ENCODE measurements at regions not wholly inside any gene's neighbourhood (a gene's known extent, or its start where the extent isn't known, plus 50 kb on each side); places are given as distances from the start of the nearest gene placed in this dataset.
"Not testable (repeated sequence)": the region's sequence is repeated elsewhere in the genome, so short reads cannot be mapped to it uniquely, and the experiment has no call there.

DNA sequence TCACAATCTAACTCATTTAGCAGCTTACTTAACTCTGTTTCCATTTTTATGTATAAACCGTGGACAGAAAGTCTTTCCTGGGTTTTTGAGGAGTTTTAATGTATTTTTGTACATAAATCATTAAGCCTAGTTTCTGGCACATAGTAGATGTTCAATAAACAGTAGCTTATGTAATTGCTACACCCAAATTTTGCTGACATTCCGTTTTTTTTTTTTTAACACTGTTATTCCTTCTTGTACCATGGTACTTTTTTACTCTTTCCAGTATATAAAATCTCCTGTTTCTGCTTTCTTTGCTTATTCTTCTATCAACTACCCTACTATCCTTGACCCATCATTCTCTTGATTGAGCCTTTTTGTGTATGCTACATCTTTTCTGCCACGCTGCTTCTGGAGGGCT, 1151.3 kb upstream of the CRIM1 start:
- TF ChIP-seq CTCF (IDR thresholded peaks at IDR 0.05), result no peak
- H3K4me1 ChIP-seq, result no peaks in the 10 kb centered on the region

GRCh38 chr2:35199298-35199697, 1156.3 kb upstream of the CRIM1 start:
- Histone ChIP-seq H3K4me3 (no peak overlapping the region), H3K27ac (no peak overlapping the region), H3K9me3 (peaks cover 0 to 20% (median 0%) of the 10 kb centered on the region in 11 donors), H3K4me1 (no peaks in the 10 kb centered on the region), H3K27me3 (no peaks in the 10 kb centered on the region), H3K36me3 (no peaks in the 10 kb centered on the region)
- ATAC-seq (no peak), DNase-seq (no peak)
- intact Hi-C loops (cut with DNase I), result no loop called here
- TF ChIP-seq CTCF (IDR thresholded peaks at IDR 0.05), result no peak
- 72 to 78% methylated on average over 4 of the region's 4 CpGs for WGBS, 2 donors

More for the DNA sequence above, 1151.3 kb upstream of the CRIM1 start:
- no peaks in the 10 kb centered on the region for H3K27me3 ChIP-seq
- peaks cover 0 to 13% (median 0%) of the 10 kb centered on the region in 11 donors for H3K9me3 ChIP-seq
- no peak for ATAC-seq
- no peak for DNase-seq
- no peaks in the 10 kb centered on the region for H3K36me3 ChIP-seq
- 62% methylated on average over 3 of the region's 3 CpGs for WGBS, 2 donors
- H3K4me3 ChIP-seq, result no peak overlapping the region
- intact Hi-C loops (cut with DNase I), result no loop called here
- no peak overlapping the region for H3K27ac ChIP-seq

DNA sequence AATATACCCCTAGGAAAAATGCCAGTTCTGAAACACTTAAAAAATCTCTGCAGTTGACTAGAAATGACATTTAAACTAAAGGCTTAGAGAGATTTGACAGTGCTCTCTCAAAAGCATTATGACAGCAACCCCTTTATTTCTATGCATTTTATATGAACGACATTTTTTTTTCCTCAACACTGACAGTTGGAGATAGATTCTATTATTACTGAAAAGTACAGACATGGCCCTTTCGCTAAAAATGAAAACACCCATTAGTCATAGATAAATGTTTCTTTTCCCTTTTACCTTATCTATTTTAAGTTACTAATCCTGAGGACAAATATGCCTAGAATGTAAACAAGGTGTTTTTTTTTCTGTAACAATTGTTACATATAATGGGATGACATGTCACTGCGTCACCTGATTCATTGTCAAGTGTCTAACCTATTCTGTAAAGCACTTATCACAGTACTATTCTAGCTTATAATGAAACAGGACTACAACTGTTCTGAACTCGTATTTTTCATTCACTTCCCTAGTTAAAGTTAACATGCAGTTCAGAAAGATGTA, 1169.6 kb upstream of the CRIM1 start:
- no peaks in the 10 kb centered on the region for H3K4me1 ChIP-seq
- WGBS, 2 donors, result 63 to 68% methylated on average over 4 of the region's 4 CpGs
- intact Hi-C loops (cut with DNase I), result no loop called here
- DNase-seq, result no peak
- TF ChIP-seq CTCF (IDR thresholded peaks at IDR 0.05), result no peak
- H3K36me3 ChIP-seq, result no peaks in the 10 kb centered on the region
- H3K27me3 ChIP-seq, result no peaks in the 10 kb centered on the region
- no peak overlapping the region for H3K4me3 ChIP-seq
- peaks cover 0 to 3% (median 0%) of the 10 kb centered on the region in 11 donors for H3K9me3 ChIP-seq
- no peak for ATAC-seq
- H3K27ac ChIP-seq, result no peak overlapping the region

DNA sequence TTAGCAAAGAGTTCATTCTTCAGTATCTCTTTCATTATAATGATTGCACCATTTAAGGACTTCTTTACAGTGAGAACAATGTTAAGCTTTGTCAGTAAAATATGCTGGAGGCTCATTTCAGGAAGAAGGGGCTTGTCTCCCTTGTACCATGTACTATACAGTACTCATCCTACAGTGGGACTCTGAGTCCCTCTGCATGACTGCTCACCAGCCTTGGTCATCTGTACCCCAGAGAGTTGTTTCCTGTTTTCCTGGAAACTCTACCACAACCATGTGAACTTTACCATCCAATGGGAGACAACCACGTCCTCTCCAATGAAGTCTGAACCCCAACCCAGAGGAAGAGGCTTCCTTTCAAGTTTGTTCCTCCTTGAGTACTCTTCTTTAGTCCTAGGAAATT, 1171.1 kb upstream of the CRIM1 start:
- DNase-seq (no peak), ATAC-seq (no peak)
- WGBS, 2 donors, result 56 to 73% methylated on average over 1 of the region's 1 CpG
- H3K27me3 ChIP-seq, result no peaks in the 10 kb centered on the region
- H3K36me3 ChIP-seq, result no peaks in the 10 kb centered on the region
- no peak overlapping the region for H3K27ac ChIP-seq
- peaks cover 0 to 3% (median 0%) of the 10 kb centered on the region in 11 donors for H3K9me3 ChIP-seq
- intact Hi-C loops (cut with DNase I), result no loop called here
- H3K4me3 ChIP-seq, result no peak overlapping the region
- no peaks in the 10 kb centered on the region for H3K4me1 ChIP-seq
- no peak for TF ChIP-seq CTCF (IDR thresholded peaks at IDR 0.05)

- not testable (repeated sequence) for H3K9me3 ChIP-seq
- WGBS, 2 donors, result 39 to 43% methylated on average over 5 of the region's 5 CpGs
These were observed 1178.9 kb upstream of the CRIM1 start for GRCh38 chr2:35176726-35177125.

More at GRCh38 chr2:35176726-35177125, 1178.9 kb upstream of the CRIM1 start:
- ATAC-seq; H3K4me3 ChIP-seq; H3K27me3 ChIP-seq; H3K4me1 ChIP-seq; H3K36me3 ChIP-seq; DNase-seq; intact Hi-C loops (cut with DNase I); H3K27ac ChIP-seq: not testable (repeated sequence)

All from heart right ventricle (tissue), 16 donors.